IMR-90 (cell line): ENCODE measurements at regions not wholly inside any gene's neighbourhood (a gene's known extent, or its start where the extent isn't known, plus 50 kb on each side); places are given as distances from the start of the nearest gene placed in this dataset.

Experiments used
- ATAC-seq: fragments of 200-7000 bp; cut with Tn5 transposase; 2 replicates; pipeline ENCODE4 v1.9.1; 2020; ENCODE audit warnings: low read depth, mild to moderate bottlenecking, moderate library complexity
- BruUV-seq: library from RNA; stranded (reverse); fragments of 400-500 nt; replicated peaks from 2 replicates; lab custom pipeline; 2021; lab: Mats Ljungman, UMichigan
- CTCF ChIA-PET: fragments of 300-600 bp; formaldehyde crosslinking; extraction: SDS; loops from one replicate; lab custom pipeline; 2021; ENCODE audit warnings: antibody characterized with exemption; lab: Yijun Ruan, JAX
- POLR2A ChIA-PET: fragments of 300-600 bp; sonication (Branson Sonifier 250); formaldehyde crosslinking; loops from one replicate; lab custom pipeline; 2022; ENCODE audit warnings: antibody characterized with exemption; ENCODE audit not compliant: unreplicated experiment; lab: Charles Lee
- DNase-seq: peaks from one replicate; pipeline ENCODE4 v3.0.0; 2013
- H2AFZ ChIP-seq: replicated peaks from 2 replicates; pipeline ENCODE3; 2013; ENCODE audit warnings: low read length, mild to moderate bottlenecking; ENCODE audit not compliant: poor library complexity
- H2AK5ac ChIP-seq: 2 replicates; pipeline ENCODE4 v1.6.1; 2013; ENCODE audit warnings: low read depth, low read length, inconsistent platforms
- H2AK9ac ChIP-seq: replicated peaks from 2 replicates; pipeline ENCODE3; 2013; ENCODE audit warnings: mild to moderate bottlenecking, low read depth, low read length, moderate library complexity; ENCODE audit not compliant: poor library complexity
- H2BK120ac ChIP-seq: 2 replicates; pipeline ENCODE4 v1.6.1; 2013; ENCODE audit warnings: low read depth, low read length, inconsistent platforms
- H2BK15ac ChIP-seq: 3 replicates; pipeline ENCODE4 v1.6.1; 2013; ENCODE audit warnings: low read depth, low read length, inconsistent platforms
- H2BK20ac ChIP-seq: 2 replicates; pipeline ENCODE4 v1.6.1; 2013; ENCODE audit warnings: low read depth, mild to moderate bottlenecking, inconsistent platforms, low read length, moderate library complexity
- H2BK5ac ChIP-seq: 2 replicates; pipeline ENCODE4 v1.6.1; 2013; ENCODE audit warnings: mild to moderate bottlenecking, low read depth, low read length, inconsistent platforms; ENCODE audit not compliant: poor library complexity, severe bottlenecking
- H3K14ac ChIP-seq: replicated peaks from 2 replicates; pipeline ENCODE4 v1.6.1; 2013; ENCODE audit warnings: low read depth, low read length, inconsistent platforms
- H3K18ac ChIP-seq: 2 replicates; pipeline ENCODE4 v1.6.1; 2013; ENCODE audit warnings: low read depth, low read length, control low read depth
- H3K23ac ChIP-seq: 2 replicates; pipeline ENCODE4 v1.6.1; 2013; ENCODE audit warnings: low read depth, low read length, inconsistent platforms
- H3K27ac ChIP-seq: 2 replicates; pipeline ENCODE4 v1.5.1; 2013; ENCODE audit warnings: mild to moderate bottlenecking, control low read depth, low read length; ENCODE audit not compliant: insufficient read depth
- H3K27me3 ChIP-seq: 2 replicates; pipeline ENCODE4 v1.6.1; 2013; ENCODE audit warnings: low read length; ENCODE audit not compliant: control insufficient read depth, insufficient read depth
- H3K36me3 ChIP-seq: 2 replicates; pipeline ENCODE4 v1.6.1; 2013; ENCODE audit warnings: low read length, mixed read lengths; ENCODE audit not compliant: control insufficient read depth, insufficient read depth
- H3K4ac ChIP-seq: 2 replicates; pipeline ENCODE4 v1.6.1; 2013; ENCODE audit warnings: low read depth, low read length, inconsistent platforms
- H3K4me1 ChIP-seq: 2 replicates; pipeline ENCODE4 v1.6.1; 2013; ENCODE audit warnings: low read length, mixed read lengths; ENCODE audit not compliant: control insufficient read depth, insufficient read depth
- H3K4me2 ChIP-seq: 2 replicates; pipeline ENCODE4 v1.6.1; 2013; ENCODE audit warnings: low read depth, mild to moderate bottlenecking, control low read depth, low read length, moderate library complexity
- H3K4me3 ChIP-seq: 2 replicates; pipeline ENCODE4 v1.5.1; 2013; ENCODE audit warnings: low read depth, mild to moderate bottlenecking, control low read depth, low read length, moderate library complexity; ENCODE audit not compliant: insufficient read depth
- H3K56ac ChIP-seq: 2 replicates; pipeline ENCODE4 v1.6.1; 2013; ENCODE audit warnings: low read length, inconsistent platforms; ENCODE audit not compliant: insufficient read depth; ENCODE audit errors: extremely low read depth
- H3K79me1 ChIP-seq, 2 experiments: 2 replicates each; pipeline ENCODE4 v1.6.1; 2013; ENCODE audit warnings: low read length in 2 of 2, inconsistent platforms in 1 of 2, low read depth in 1 of 2
- H3K9ac ChIP-seq: 2 replicates; pipeline ENCODE4 v1.6.1; 2013; ENCODE audit warnings: low read depth, low read length, control low read depth
- H3K9me1 ChIP-seq: 2 replicates; pipeline ENCODE4 v1.6.1; 2013; ENCODE audit warnings: low read length, inconsistent platforms; ENCODE audit not compliant: insufficient read depth
- H3K9me3 ChIP-seq: 2 replicates; pipeline ENCODE4 v1.6.1; 2013; ENCODE audit warnings: low read length; ENCODE audit not compliant: control insufficient read depth, insufficient read depth
- H4K20me1 ChIP-seq: 2 replicates; pipeline ENCODE4 v1.6.1; 2013; ENCODE audit warnings: low read length, inconsistent platforms; ENCODE audit not compliant: insufficient read depth
- H4K5ac ChIP-seq: 2 replicates; pipeline ENCODE4 v1.6.1; 2013; ENCODE audit warnings: mild to moderate bottlenecking, low read depth, low read length, control low read depth
- H4K8ac ChIP-seq, 2 experiments: 2 replicates each; pipeline ENCODE4 v1.6.1; 2013; ENCODE audit warnings: low read depth in 2 of 2, low read length in 2 of 2, control low read depth in 1 of 2, inconsistent platforms in 1 of 2
- H4K91ac ChIP-seq: 2 replicates; pipeline ENCODE4 v1.6.1; 2013; ENCODE audit warnings: low read depth, low read length, inconsistent platforms; ENCODE audit not compliant: insufficient read depth
- BHLHE40 ChIP-seq: fragments of 150-350 bp; IDR thresholded peaks from 2 replicates; pipeline ENCODE4 v1.6.1; 2016; ENCODE audit warnings: mild to moderate bottlenecking, low read depth, low read length
- CHD1 ChIP-seq: IDR thresholded peaks from 2 replicates; pipeline ENCODE4 v1.6.1; 2012; ENCODE audit warnings: low read depth, low read length, improper control_type of control experiment
- MAFK ChIP-seq: IDR thresholded peaks from 2 replicates; pipeline ENCODE4 v1.6.1; 2012; ENCODE audit warnings: low read depth, low read length, improper control_type of control experiment
- MXI1 ChIP-seq: IDR thresholded peaks from 2 replicates; pipeline ENCODE4 v1.6.1; 2012; ENCODE audit warnings: low read depth, mild to moderate bottlenecking, low read length, moderate library complexity, borderline replicate concordance
- RAD21 ChIP-seq: IDR thresholded peaks from 2 replicates; pipeline ENCODE4 v1.6.1; 2012; ENCODE audit warnings: low read length, improper control_type of control experiment
- RCOR1 ChIP-seq: IDR thresholded peaks from 2 replicates; pipeline ENCODE4 v1.6.1; 2012; ENCODE audit warnings: mild to moderate bottlenecking, low read length, improper control_type of control experiment; ENCODE audit not compliant: insufficient replicate concordance
- WGBS, 2 experiments: methylation state at CpG; one replicate each; pipeline versions ENCODE4 v1.1.5 to v1.1.7; 2013; ENCODE audit warnings: missing lambda C conversion rate in 2 of 2; ENCODE audit not compliant: insufficient read length in 1 of 2; ENCODE audit errors: extremely low coverage in 2 of 2; 5-methylcytosine and 5-hydroxymethylcytosine counted together
- dilution Hi-C: fragments of 300-500 bp; cut with HindIII; formaldehyde crosslinking; loops from one replicate; pipeline ENCODE4 v1.14.3; 2018; ENCODE audit warnings: low sequenced_read_pairs; ENCODE audit not compliant: unreplicated experiment
- in situ Hi-C: fragments of 300-500 bp; cut with MboI; formaldehyde crosslinking; loops from 3 replicates; pipeline ENCODE4 v1.14.3; 2019; ENCODE audit warnings: low sequenced_read_pairs, inconsistent platforms, mixed read lengths
- intact Hi-C: fragments of 100-400 bp; cut with micrococcal nuclease; formaldehyde crosslinking; loops from 2 replicates; pipeline ENCODE4 v1.10.0; 2022
- TF ChIP-seq, protein P1 (sequence below): conservative IDR thresholded peaks from 2 replicates; pipeline ENCODE4 v1.5.1; 2012; ENCODE audit warnings: mild to moderate bottlenecking, low read depth, low read length, improper control_type of control experiment
- TF ChIP-seq, protein P2 (sequence below): fragments of 150-350 bp; IDR thresholded peaks from 2 replicates; pipeline ENCODE4 v1.6.1; 2017; ENCODE audit warnings: mild to moderate bottlenecking, antibody characterized with exemption, low read length, low read depth

DNA sequence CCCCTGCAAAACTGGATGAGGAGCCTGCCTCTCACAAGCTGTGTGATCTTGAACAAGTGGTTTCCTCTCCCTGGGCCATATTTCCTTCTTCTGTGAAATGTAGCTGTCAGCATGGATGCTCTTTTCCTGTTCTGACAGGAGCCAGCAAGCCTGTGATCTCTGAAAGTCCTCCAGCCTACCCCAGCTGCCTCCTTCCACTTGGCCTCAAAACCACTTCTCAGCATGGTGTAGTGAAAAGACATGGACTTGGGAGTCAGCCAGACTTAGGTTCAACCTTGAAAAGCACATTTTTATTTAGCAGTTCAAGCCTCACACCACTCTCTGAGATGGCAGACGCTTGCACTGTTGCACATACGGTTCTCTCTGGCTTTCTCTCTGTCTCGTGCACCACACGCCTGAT is 292.9 kb upstream of the DUSP10 start:
- H3K4me3 ChIP-seq, result no peak overlapping the region
- intact Hi-C loops, result no loop called here
- TF ChIP-seq, protein P1, sequence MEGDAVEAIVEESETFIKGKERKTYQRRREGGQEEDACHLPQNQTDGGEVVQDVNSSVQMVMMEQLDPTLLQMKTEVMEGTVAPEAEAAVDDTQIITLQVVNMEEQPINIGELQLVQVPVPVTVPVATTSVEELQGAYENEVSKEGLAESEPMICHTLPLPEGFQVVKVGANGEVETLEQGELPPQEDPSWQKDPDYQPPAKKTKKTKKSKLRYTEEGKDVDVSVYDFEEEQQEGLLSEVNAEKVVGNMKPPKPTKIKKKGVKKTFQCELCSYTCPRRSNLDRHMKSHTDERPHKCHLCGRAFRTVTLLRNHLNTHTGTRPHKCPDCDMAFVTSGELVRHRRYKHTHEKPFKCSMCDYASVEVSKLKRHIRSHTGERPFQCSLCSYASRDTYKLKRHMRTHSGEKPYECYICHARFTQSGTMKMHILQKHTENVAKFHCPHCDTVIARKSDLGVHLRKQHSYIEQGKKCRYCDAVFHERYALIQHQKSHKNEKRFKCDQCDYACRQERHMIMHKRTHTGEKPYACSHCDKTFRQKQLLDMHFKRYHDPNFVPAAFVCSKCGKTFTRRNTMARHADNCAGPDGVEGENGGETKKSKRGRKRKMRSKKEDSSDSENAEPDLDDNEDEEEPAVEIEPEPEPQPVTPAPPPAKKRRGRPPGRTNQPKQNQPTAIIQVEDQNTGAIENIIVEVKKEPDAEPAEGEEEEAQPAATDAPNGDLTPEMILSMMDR, result no peak
- TF ChIP-seq MAFK (no peak), CHD1 (no peak), RAD21 (no peak), MXI1 (no peak), RCOR1 (no peak), BHLHE40 (no peak)
- TF ChIP-seq, protein P2, sequence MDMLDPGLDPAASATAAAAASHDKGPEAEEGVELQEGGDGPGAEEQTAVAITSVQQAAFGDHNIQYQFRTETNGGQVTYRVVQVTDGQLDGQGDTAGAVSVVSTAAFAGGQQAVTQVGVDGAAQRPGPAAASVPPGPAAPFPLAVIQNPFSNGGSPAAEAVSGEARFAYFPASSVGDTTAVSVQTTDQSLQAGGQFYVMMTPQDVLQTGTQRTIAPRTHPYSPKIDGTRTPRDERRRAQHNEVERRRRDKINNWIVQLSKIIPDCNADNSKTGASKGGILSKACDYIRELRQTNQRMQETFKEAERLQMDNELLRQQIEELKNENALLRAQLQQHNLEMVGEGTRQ, result no peak
- DNase-seq (no peak), ATAC-seq (no peak)
- no peak overlapping the region for H4K5ac ChIP-seq
- WGBS, 2 experiments, result no CpG with 5 or more reads among the region's 4 CpGs
- no peak overlapping the region for H2BK20ac ChIP-seq
- no peak overlapping the region for H3K18ac ChIP-seq
- in situ Hi-C loops, result no loop called here
- no peak overlapping the region for H3K56ac ChIP-seq
- CTCF ChIA-PET, result no interaction called here
- no peak overlapping the region for H4K91ac ChIP-seq
- dilution Hi-C loops, result no loop called here
- no peak overlapping the region for H2AK9ac ChIP-seq
- H3K79me1 ChIP-seq, result no peaks in the 10 kb centered on the region
- no peak overlapping the region for H3K23ac ChIP-seq
- H3K14ac ChIP-seq, result no peak overlapping the region; the same call in 1 of the 2 replicates
- BruUV-seq, result no TSS peak
- H3K27me3 ChIP-seq, result no peaks in the 10 kb centered on the region
- H2BK15ac ChIP-seq, result no peak overlapping the region
- H3K9me1 ChIP-seq, result no peaks in the 10 kb centered on the region
- H2AK5ac ChIP-seq, result no peak overlapping the region
- peaks cover 5% of the 10 kb centered on the region for H3K4me1 ChIP-seq
- POLR2A ChIA-PET, result no interaction called here
- no peaks in the 10 kb centered on the region for H3K36me3 ChIP-seq
- H2BK120ac ChIP-seq, result no peak overlapping the region
- H3K4ac ChIP-seq, result no peak overlapping the region
- no peak overlapping the region for H4K8ac ChIP-seq
- no peak overlapping the region for H3K27ac ChIP-seq
- no peak overlapping the region for H3K9ac ChIP-seq
- H3K9me3 ChIP-seq, result no peaks in the 10 kb centered on the region
- H3K4me2 ChIP-seq, result no peak overlapping the region
- H2BK5ac ChIP-seq, result no peak overlapping the region
- no peaks in the 10 kb centered on the region for H4K20me1 ChIP-seq
- H2AFZ ChIP-seq, result no peak overlapping the region
